ENCODE measurements at regions not wholly inside any gene's neighbourhood (a gene's known extent, or its start where the extent isn't known, plus 50 kb on each side); places are given as distances from the start of the nearest gene placed in this dataset.

- Mint-ChIP-seq H3K27me3 (peaks cover 17% of the 10 kb centered on the region), H3K36me3 (no peaks in the 10 kb centered on the region), H3K9me3 (peaks cover 0 to 1% (median 0%) of the 10 kb centered on the region in 7 donors), H3K27ac (no peak overlapping the region), H3K4me3 (no peak overlapping the region), H3K4me1 (no peaks in the 10 kb centered on the region)
- DNase-seq (no peak), ATAC-seq (ENCODE audit: low read depth in 2 of 2) (no peak)
- no peaks in the 10 kb centered on the region for H3K4me1 ChIP-seq (ENCODE audit: control insufficient read depth, insufficient read depth, low read length, poor library complexity, severe bottlenecking)
- no peaks in the 10 kb centered on the region for H3K27me3 ChIP-seq (ENCODE audit: control insufficient read depth, insufficient read depth, low read length)
- H3K9me3 ChIP-seq (ENCODE audit: control insufficient read depth in 2 of 2, low read length in 2 of 2) = no peaks in the 10 kb centered on the region
- H3K4me3 ChIP-seq (ENCODE audit: low read depth, low read length) = no peak overlapping the region
- no peaks in the 10 kb centered on the region for H3K36me3 ChIP-seq (ENCODE audit: control insufficient read depth, insufficient read depth, low read length)
- no peak overlapping the region for H3K27ac ChIP-seq (ENCODE audit: insufficient read depth, low read length, poor library complexity, severe bottlenecking)
These were observed 240.1 kb downstream of the UTP18 start for GRCh38 chr17:51500454-51500853.

- H3K4me1 ChIP-seq (ENCODE audit: control insufficient read depth, insufficient read depth, low read length, poor library complexity, severe bottlenecking) = no peaks in the 10 kb centered on the region
- peaks cover 9% of the 10 kb centered on the region for H3K27me3 ChIP-seq (ENCODE audit: control insufficient read depth, insufficient read depth, low read length)
- no peaks in the 10 kb centered on the region for H3K4me1 Mint-ChIP-seq
- H3K4me3 Mint-ChIP-seq = no peak overlapping the region
- H3K27me3 Mint-ChIP-seq = peaks cover 22% of the 10 kb centered on the region
- H3K27ac Mint-ChIP-seq = no peak overlapping the region
- H3K27ac ChIP-seq (ENCODE audit: insufficient read depth, low read length, poor library complexity, severe bottlenecking) = no peak overlapping the region
- ATAC-seq (ENCODE audit: low read depth in 2 of 2) (no peak), DNase-seq (no peak)
- H3K9me3 Mint-ChIP-seq = peaks cover 0 to 2% (median 0%) of the 10 kb centered on the region in 7 donors
- H3K36me3 ChIP-seq (ENCODE audit: control insufficient read depth, insufficient read depth, low read length) = no peaks in the 10 kb centered on the region
- no peak overlapping the region for H3K4me3 ChIP-seq (ENCODE audit: low read depth, low read length)
- no peaks in the 10 kb centered on the region for H3K9me3 ChIP-seq (ENCODE audit: control insufficient read depth in 2 of 2, low read length in 2 of 2)
- no peaks in the 10 kb centered on the region for H3K36me3 Mint-ChIP-seq
These were observed 245.1 kb downstream of the UTP18 start for GRCh38 chr17:51505450-51505849.

GRCh38 chr17:51507444-51507843, 247.1 kb downstream of the UTP18 start:
- Mint-ChIP-seq H3K36me3 (no peaks in the 10 kb centered on the region), H3K4me3 (no peak overlapping the region), H3K4me1 (peaks cover 0 to 1% (median 0%) of the 10 kb centered on the region in 4 donors), H3K27ac (no peak overlapping the region), H3K27me3 (peaks cover 22% of the 10 kb centered on the region), H3K9me3 (peaks cover 0 to 3% (median 0%) of the 10 kb centered on the region in 7 donors)
- Histone ChIP-seq H3K9me3 (ENCODE audit: control insufficient read depth in 2 of 2, low read length in 2 of 2) (no peaks in the 10 kb centered on the region), H3K4me3 (ENCODE audit: low read depth, low read length) (no peak overlapping the region), H3K4me1 (ENCODE audit: control insufficient read depth, insufficient read depth, low read length, poor library complexity, severe bottlenecking) (no peaks in the 10 kb centered on the region), H3K27ac (ENCODE audit: insufficient read depth, low read length, poor library complexity, severe bottlenecking) (no peak overlapping the region), H3K27me3 (ENCODE audit: control insufficient read depth, insufficient read depth, low read length) (peaks cover 9% of the 10 kb centered on the region), H3K36me3 (ENCODE audit: control insufficient read depth, insufficient read depth, low read length) (no peaks in the 10 kb centered on the region)
- DNase-seq = no peak
- ATAC-seq (ENCODE audit: low read depth in 2 of 2) = no peak

GRCh38 chr17:51508048-51508447, 247.7 kb downstream of the UTP18 start:
- Mint-ChIP-seq H3K36me3 (no peaks in the 10 kb centered on the region), H3K9me3 (peaks cover 0 to 3% (median 0%) of the 10 kb centered on the region in 7 donors), H3K27me3 (peaks cover 22% of the 10 kb centered on the region), H3K27ac (no peak overlapping the region), H3K4me3 (no peak overlapping the region), H3K4me1 (peaks cover 0 to 1% (median 0%) of the 10 kb centered on the region in 4 donors)
- Histone ChIP-seq H3K27ac (ENCODE audit: insufficient read depth, low read length, poor library complexity, severe bottlenecking) (no peak overlapping the region), H3K9me3 (ENCODE audit: control insufficient read depth in 2 of 2, low read length in 2 of 2) (no peaks in the 10 kb centered on the region), H3K27me3 (ENCODE audit: control insufficient read depth, insufficient read depth, low read length) (peaks cover 9% of the 10 kb centered on the region), H3K4me1 (ENCODE audit: control insufficient read depth, insufficient read depth, low read length, poor library complexity, severe bottlenecking) (no peaks in the 10 kb centered on the region), H3K4me3 (ENCODE audit: low read depth, low read length) (no peak overlapping the region), H3K36me3 (ENCODE audit: control insufficient read depth, insufficient read depth, low read length) (no peaks in the 10 kb centered on the region)
- no peak for ATAC-seq (ENCODE audit: low read depth in 2 of 2)
- DNase-seq = no peak

GRCh38 chr17:51510940-51511339, 250.6 kb downstream of the UTP18 start:
- peaks cover 0 to 1% (median 0%) of the 10 kb centered on the region in 4 donors for H3K4me1 Mint-ChIP-seq
- peaks cover 0 to 4% (median 0%) of the 10 kb centered on the region in 7 donors for H3K9me3 Mint-ChIP-seq
- peaks cover 7% of the 10 kb centered on the region for H3K27me3 Mint-ChIP-seq
- no peak for DNase-seq
- Histone ChIP-seq H3K4me3 (ENCODE audit: low read depth, low read length) (no peak overlapping the region), H3K27me3 (ENCODE audit: control insufficient read depth, insufficient read depth, low read length) (peaks cover 9% of the 10 kb centered on the region), H3K27ac (ENCODE audit: insufficient read depth, low read length, poor library complexity, severe bottlenecking) (no peak overlapping the region), H3K9me3 (ENCODE audit: control insufficient read depth in 2 of 2, low read length in 2 of 2) (no peaks in the 10 kb centered on the region), H3K36me3 (ENCODE audit: control insufficient read depth, insufficient read depth, low read length) (no peaks in the 10 kb centered on the region), H3K4me1 (ENCODE audit: control insufficient read depth, insufficient read depth, low read length, poor library complexity, severe bottlenecking) (no peaks in the 10 kb centered on the region)
- H3K36me3 Mint-ChIP-seq = no peaks in the 10 kb centered on the region
- no peak overlapping the region for H3K27ac Mint-ChIP-seq
- no peak for ATAC-seq (ENCODE audit: low read depth in 2 of 2)
- no peak overlapping the region for H3K4me3 Mint-ChIP-seq

- DNase-seq (no peak), ATAC-seq (ENCODE audit: low read depth in 2 of 2) (no peak)
- no peak overlapping the region for H3K4me3 ChIP-seq (ENCODE audit: low read depth, low read length)
- Mint-ChIP-seq H3K27me3 (peaks cover 6% of the 10 kb centered on the region), H3K27ac (no peak overlapping the region), H3K9me3 (peaks cover 0 to 4% (median 0%) of the 10 kb centered on the region in 7 donors), H3K36me3 (no peaks in the 10 kb centered on the region), H3K4me3 (no peak overlapping the region), H3K4me1 (peaks cover 0 to 1% (median 0%) of the 10 kb centered on the region in 4 donors)
- no peak overlapping the region for H3K27ac ChIP-seq (ENCODE audit: insufficient read depth, low read length, poor library complexity, severe bottlenecking)
- H3K27me3 ChIP-seq (ENCODE audit: control insufficient read depth, insufficient read depth, low read length) = peaks cover 6% of the 10 kb centered on the region
- no peaks in the 10 kb centered on the region for H3K9me3 ChIP-seq (ENCODE audit: control insufficient read depth in 2 of 2, low read length in 2 of 2)
- no peaks in the 10 kb centered on the region for H3K36me3 ChIP-seq (ENCODE audit: control insufficient read depth, insufficient read depth, low read length)
- no peaks in the 10 kb centered on the region for H3K4me1 ChIP-seq (ENCODE audit: control insufficient read depth, insufficient read depth, low read length, poor library complexity, severe bottlenecking)
These were observed 252.0 kb downstream of the UTP18 start for GRCh38 chr17:51512220-51512907.

- Histone ChIP-seq H3K27ac (ENCODE audit: insufficient read depth, low read length, poor library complexity, severe bottlenecking) (no peak overlapping the region), H3K9me3 (ENCODE audit: control insufficient read depth in 2 of 2, low read length in 2 of 2) (no peaks in the 10 kb centered on the region), H3K36me3 (ENCODE audit: control insufficient read depth, insufficient read depth, low read length) (no peaks in the 10 kb centered on the region), H3K4me3 (ENCODE audit: low read depth, low read length) (no peak overlapping the region), H3K4me1 (ENCODE audit: control insufficient read depth, insufficient read depth, low read length, poor library complexity, severe bottlenecking) (no peaks in the 10 kb centered on the region), H3K27me3 (ENCODE audit: control insufficient read depth, insufficient read depth, low read length) (peaks cover 2% of the 10 kb centered on the region)
- DNase-seq (no peak), ATAC-seq (ENCODE audit: low read depth in 2 of 2) (no peak)
- Mint-ChIP-seq H3K9me3 (peaks cover 0 to 2% (median 0%) of the 10 kb centered on the region in 7 donors), H3K4me1 (no peaks in the 10 kb centered on the region), H3K27ac (no peak overlapping the region), H3K36me3 (no peaks in the 10 kb centered on the region), H3K4me3 (no peak overlapping the region), H3K27me3 (peaks cover 2% of the 10 kb centered on the region)
These were observed 256.6 kb downstream of the UTP18 start for GRCh38 chr17:51516924-51517323.

GRCh38 chr17:51524524-51524923, 264.2 kb downstream of the UTP18 start:
- no peak for ATAC-seq (ENCODE audit: low read depth in 2 of 2)

More at GRCh38 chr17:51524524-51524923, 264.2 kb downstream of the UTP18 start:
- H3K4me1 ChIP-seq (ENCODE audit: control insufficient read depth, insufficient read depth, low read length, poor library complexity, severe bottlenecking) = no peaks in the 10 kb centered on the region
- H3K36me3 ChIP-seq (ENCODE audit: control insufficient read depth, insufficient read depth, low read length) = no peaks in the 10 kb centered on the region
- peaks cover 0 to 6% (median 1%) of the 10 kb centered on the region in 7 donors for H3K9me3 Mint-ChIP-seq
- no peaks in the 10 kb centered on the region for H3K36me3 Mint-ChIP-seq
- H3K4me3 ChIP-seq (ENCODE audit: low read depth, low read length) = no peak overlapping the region
- no peak for DNase-seq
- no peak overlapping the region for H3K4me3 Mint-ChIP-seq
- no peak overlapping the region for H3K27ac Mint-ChIP-seq
- H3K9me3 ChIP-seq (ENCODE audit: control insufficient read depth in 2 of 2, low read length in 2 of 2) = peaks cover 0 to 5% of the 10 kb centered on the region in 2 experiments
- peaks cover 20% of the 10 kb centered on the region for H3K27me3 Mint-ChIP-seq
- H3K4me1 Mint-ChIP-seq = no peaks in the 10 kb centered on the region
- H3K27me3 ChIP-seq (ENCODE audit: control insufficient read depth, insufficient read depth, low read length) = peaks cover 7% of the 10 kb centered on the region
- H3K27ac ChIP-seq (ENCODE audit: insufficient read depth, low read length, poor library complexity, severe bottlenecking) = no peak overlapping the region
